ENCODE measurements at regions not wholly inside any gene's neighbourhood (a gene's known extent, or its start where the extent isn't known, plus 50 kb on each side); places are given as distances from the start of the nearest gene placed in this dataset.

DNA sequence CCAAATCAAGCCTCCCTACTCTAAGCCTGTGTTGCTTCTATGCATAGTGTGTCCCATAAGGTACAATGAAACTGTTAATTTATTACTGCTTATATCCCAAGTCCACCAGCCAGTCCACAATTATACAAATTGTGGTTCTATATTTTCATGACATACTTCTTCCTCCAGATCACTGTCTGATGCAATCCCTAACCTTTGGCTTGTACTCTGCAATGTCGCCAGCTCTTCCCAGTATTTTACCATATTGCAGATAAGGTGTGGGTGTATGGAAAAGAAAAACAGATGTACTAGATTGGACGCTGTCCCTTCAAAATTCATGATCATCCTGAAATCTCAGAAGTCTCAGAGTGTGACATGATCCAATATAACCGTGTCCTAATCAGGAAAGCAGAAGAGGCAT, 286.2 kb downstream of the GASK1B start:
- no peak for TF ChIP-seq POLR2A (IDR thresholded peaks at IDR 0.05; ENCODE audit: low read length)
- TF ChIP-seq GATA1 (IDR thresholded peaks at IDR 0.05; ENCODE audit: low read depth, low read length): no peak

All from erythroblast (primary cell).